ENCODE measurements at regions not wholly inside any gene's neighbourhood (a gene's known extent, or its start where the extent isn't known, plus 50 kb on each side); places are given as distances from the start of the nearest gene placed in this dataset.

GRCh38 chr18:45353530-45353929 lies 261.7 kb upstream of the SLC14A2 start:
- no peak for TF ChIP-seq POLR2AphosphoS5 (IDR thresholded peaks at IDR 0.05)
- TF ChIP-seq POLR2A (IDR thresholded peaks at IDR 0.05), result no peak

Measured in breast epithelium (tissue), 3 donors.